ENCODE measurements at regions not wholly inside any gene's neighbourhood (a gene's known extent, or its start where the extent isn't known, plus 50 kb on each side); places are given as distances from the start of the nearest gene placed in this dataset.

- WGBS (ENCODE audit: missing lambda C conversion rate) = 91% methylated on average over 1 of the region's 1 CpG
- H3K27ac ChIP-seq = no peak overlapping the region
- ChIA-PET CTCF (no interaction called here), POLR2A (no interaction called here)
- DNase-seq (ENCODE audit: low read depth in 1 of 2, low spot score in 1 of 2) (no peak), FAIRE-seq (no peak), ATAC-seq (no peak)
- H3K4me1 ChIP-seq = no peaks in the 10 kb centered on the region
- no peaks in the 10 kb centered on the region for H3K9me3 ChIP-seq
- H3K4me3 ChIP-seq = no peak overlapping the region
- TF ChIP-seq CBX2 (IDR thresholded peaks at IDR 0.05; ENCODE audit: borderline replicate concordance, low read depth) (no peak), RAD21 (conservative IDR thresholded peaks at IDR 0.05 in 1 of 2, IDR thresholded peaks at IDR 0.05 in 1 of 2) (no peak), KDM5A (IDR thresholded peaks at IDR 0.05) (no peak), RNF2 (IDR thresholded peaks at IDR 0.05; ENCODE audit: borderline replicate concordance, low read depth) (no peak)
- TF ChIP-seq, protein P1, sequence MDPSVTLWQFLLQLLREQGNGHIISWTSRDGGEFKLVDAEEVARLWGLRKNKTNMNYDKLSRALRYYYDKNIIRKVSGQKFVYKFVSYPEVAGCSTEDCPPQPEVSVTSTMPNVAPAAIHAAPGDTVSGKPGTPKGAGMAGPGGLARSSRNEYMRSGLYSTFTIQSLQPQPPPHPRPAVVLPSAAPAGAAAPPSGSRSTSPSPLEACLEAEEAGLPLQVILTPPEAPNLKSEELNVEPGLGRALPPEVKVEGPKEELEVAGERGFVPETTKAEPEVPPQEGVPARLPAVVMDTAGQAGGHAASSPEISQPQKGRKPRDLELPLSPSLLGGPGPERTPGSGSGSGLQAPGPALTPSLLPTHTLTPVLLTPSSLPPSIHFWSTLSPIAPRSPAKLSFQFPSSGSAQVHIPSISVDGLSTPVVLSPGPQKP (IDR thresholded peaks at IDR 0.05; ENCODE audit: low read depth, low read length) = no peak
- no peak overlapping the region for H3K4me2 ChIP-seq
These were observed 2085.4 kb downstream of the ARAP2 start for GRCh38 chr4:34158878-34159277.

GRCh38 chr4:34170946-34171345 lies 2073.4 kb downstream of the ARAP2 start:
- TF ChIP-seq RFX5 (IDR thresholded peaks at IDR 0.05) (no peak), FOXS1 (CRISPR knock-in tag; IDR thresholded peaks at IDR 0.05) (no peak), HDAC2 (IDR thresholded peaks at IDR 0.05) (no peak), CBX2 (IDR thresholded peaks at IDR 0.05; ENCODE audit: borderline replicate concordance, low read depth) (no peak), HOXA7 (CRISPR knock-in tag; IDR thresholded peaks at IDR 0.05) (no peak), FOSB (CRISPR knock-in tag; IDR thresholded peaks at IDR 0.05) (no peak), MAFK (IDR thresholded peaks at IDR 0.05; ENCODE audit: partially characterized antibody) (no peak), SMC3 (IDR thresholded peaks at IDR 0.05) (no peak), RCOR1 (IDR thresholded peaks at IDR 0.05; ENCODE audit: low read depth, low read length) (no peak), ZC3H11A (IDR thresholded peaks at IDR 0.05) (no peak), ZFP36 (IDR thresholded peaks at IDR 0.05; ENCODE audit: borderline replicate concordance, partially characterized antibody) (no peak), GATA3 (IDR thresholded peaks at IDR 0.05; ENCODE audit: borderline replicate concordance) (no peak), HOXB13 (CRISPR knock-in tag; IDR thresholded peaks at IDR 0.05; ENCODE audit: low read depth) (no peak), KDM1A (IDR thresholded peaks at IDR 0.05; ENCODE audit: low read depth) (no peak), NFE2L2 (conservative IDR thresholded peaks at IDR 0.05; ENCODE audit: low read length) (no peak), HOXB5 (CRISPR knock-in tag; IDR thresholded peaks at IDR 0.05) (no peak), ESRRA (IDR thresholded peaks at IDR 0.05; ENCODE audit: borderline replicate concordance, low read length) (no peak), POLR2A (IDR thresholded peaks at IDR 0.05; ENCODE audit: low read length) (no peak)
- TF ChIP-seq, protein P2, sequence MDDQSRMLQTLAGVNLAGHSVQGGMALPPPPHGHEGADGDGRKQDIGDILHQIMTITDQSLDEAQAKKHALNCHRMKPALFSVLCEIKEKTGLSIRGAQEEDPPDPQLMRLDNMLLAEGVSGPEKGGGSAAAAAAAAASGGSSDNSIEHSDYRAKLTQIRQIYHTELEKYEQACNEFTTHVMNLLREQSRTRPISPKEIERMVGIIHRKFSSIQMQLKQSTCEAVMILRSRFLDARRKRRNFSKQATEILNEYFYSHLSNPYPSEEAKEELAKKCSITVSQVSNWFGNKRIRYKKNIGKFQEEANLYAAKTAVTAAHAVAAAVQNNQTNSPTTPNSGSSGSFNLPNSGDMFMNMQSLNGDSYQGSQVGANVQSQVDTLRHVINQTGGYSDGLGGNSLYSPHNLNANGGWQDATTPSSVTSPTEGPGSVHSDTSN (IDR thresholded peaks at IDR 0.05) = no peak
- TF ChIP-seq, protein P3, sequence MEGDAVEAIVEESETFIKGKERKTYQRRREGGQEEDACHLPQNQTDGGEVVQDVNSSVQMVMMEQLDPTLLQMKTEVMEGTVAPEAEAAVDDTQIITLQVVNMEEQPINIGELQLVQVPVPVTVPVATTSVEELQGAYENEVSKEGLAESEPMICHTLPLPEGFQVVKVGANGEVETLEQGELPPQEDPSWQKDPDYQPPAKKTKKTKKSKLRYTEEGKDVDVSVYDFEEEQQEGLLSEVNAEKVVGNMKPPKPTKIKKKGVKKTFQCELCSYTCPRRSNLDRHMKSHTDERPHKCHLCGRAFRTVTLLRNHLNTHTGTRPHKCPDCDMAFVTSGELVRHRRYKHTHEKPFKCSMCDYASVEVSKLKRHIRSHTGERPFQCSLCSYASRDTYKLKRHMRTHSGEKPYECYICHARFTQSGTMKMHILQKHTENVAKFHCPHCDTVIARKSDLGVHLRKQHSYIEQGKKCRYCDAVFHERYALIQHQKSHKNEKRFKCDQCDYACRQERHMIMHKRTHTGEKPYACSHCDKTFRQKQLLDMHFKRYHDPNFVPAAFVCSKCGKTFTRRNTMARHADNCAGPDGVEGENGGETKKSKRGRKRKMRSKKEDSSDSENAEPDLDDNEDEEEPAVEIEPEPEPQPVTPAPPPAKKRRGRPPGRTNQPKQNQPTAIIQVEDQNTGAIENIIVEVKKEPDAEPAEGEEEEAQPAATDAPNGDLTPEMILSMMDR (IDR thresholded peaks at IDR 0.05) = no peak
- ATAC-seq = no peak
- ChIA-PET CTCF (no interaction called here), POLR2A (no interaction called here)
- Histone ChIP-seq H3K27ac (no peak overlapping the region), H3K4me2 (no peak overlapping the region), H3K4me1 (no peaks in the 10 kb centered on the region), H3K4me3 (no peak overlapping the region), H3K9me3 (peaks cover 4% of the 10 kb centered on the region; the same call in 1 of the 3 replicates)
- no peak for FAIRE-seq
- 17% methylated on average over 1 of the region's 1 CpG for WGBS (ENCODE audit: missing lambda C conversion rate)
- DNase-seq (ENCODE audit: low read depth in 1 of 2, low spot score in 1 of 2) = no peak
